Peyer's patch (tissue), 4 donors: ENCODE measurements at regions not wholly inside any gene's neighbourhood (a gene's known extent, or its start where the extent isn't known, plus 50 kb on each side); places are given as distances from the start of the nearest gene placed in this dataset.

ENCODE experiments used
- POLR2A ChIP-seq, 2 donors: fragments of 450-650 bp; IDR thresholded peaks; one replicate each; pipeline ENCODE4 v1.5.1; 2017; ENCODE audit warnings: antibody characterized with exemption in 2 of 2, mild to moderate bottlenecking in 2 of 2, moderate library complexity in 2 of 2
- TF ChIP-seq, protein P1 (sequence below), 6 experiments: fragments of 450-650 bp in 4 of 6; fragments of 200-600 bp in 2 of 6; sonication (generic) in 1 of 6; IDR thresholded peaks; one replicate each; pipeline ENCODE4 v1.5.1; 2017 to 2019; ENCODE audit warnings: antibody characterized with exemption in 6 of 6, mild to moderate bottlenecking in 3 of 6, moderate library complexity in 1 of 6

DNA sequence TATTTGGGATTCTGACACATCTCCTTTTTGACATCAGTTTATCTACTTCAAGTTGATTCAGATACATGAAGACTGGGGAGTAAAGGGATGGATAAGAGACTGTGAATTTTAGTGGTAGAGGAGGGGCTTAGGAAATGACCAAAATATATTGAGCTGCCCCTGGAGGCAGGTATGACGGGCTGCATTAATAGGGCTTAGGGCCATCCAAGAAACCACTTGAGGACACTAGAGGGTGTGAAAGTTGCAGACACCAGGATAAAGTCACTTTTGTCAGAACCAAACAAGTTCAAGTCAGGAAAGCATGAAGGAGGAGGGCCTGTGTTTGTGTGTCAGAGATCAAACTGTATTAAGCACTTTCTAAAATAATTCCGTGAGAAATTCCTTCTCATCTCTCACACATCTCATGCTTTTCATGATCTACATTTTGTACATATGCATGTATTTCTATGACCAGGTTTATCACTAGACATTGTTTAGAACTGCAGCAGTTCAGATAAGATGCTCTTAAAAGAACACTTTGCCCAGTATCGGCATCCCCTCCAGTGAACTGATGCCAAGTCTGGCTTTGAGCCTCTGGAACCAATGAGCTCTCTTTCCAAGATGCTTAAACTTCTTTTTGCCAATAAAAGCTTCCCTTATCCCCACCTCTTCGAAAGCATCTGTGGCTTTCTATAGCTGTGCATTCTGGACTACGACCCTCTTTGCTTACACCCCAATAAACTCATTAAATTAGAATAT, 136.9 kb downstream of the SLC38A1 start:
- TF ChIP-seq, protein P1, sequence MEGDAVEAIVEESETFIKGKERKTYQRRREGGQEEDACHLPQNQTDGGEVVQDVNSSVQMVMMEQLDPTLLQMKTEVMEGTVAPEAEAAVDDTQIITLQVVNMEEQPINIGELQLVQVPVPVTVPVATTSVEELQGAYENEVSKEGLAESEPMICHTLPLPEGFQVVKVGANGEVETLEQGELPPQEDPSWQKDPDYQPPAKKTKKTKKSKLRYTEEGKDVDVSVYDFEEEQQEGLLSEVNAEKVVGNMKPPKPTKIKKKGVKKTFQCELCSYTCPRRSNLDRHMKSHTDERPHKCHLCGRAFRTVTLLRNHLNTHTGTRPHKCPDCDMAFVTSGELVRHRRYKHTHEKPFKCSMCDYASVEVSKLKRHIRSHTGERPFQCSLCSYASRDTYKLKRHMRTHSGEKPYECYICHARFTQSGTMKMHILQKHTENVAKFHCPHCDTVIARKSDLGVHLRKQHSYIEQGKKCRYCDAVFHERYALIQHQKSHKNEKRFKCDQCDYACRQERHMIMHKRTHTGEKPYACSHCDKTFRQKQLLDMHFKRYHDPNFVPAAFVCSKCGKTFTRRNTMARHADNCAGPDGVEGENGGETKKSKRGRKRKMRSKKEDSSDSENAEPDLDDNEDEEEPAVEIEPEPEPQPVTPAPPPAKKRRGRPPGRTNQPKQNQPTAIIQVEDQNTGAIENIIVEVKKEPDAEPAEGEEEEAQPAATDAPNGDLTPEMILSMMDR (IDR thresholded peaks at IDR 0.05), result peak in 3 of 6 experiments; percentile 16 to 33 (median 17)
- TF ChIP-seq POLR2A (IDR thresholded peaks at IDR 0.05), result no peak
